Body of pancreas (tissue), 4 donors: ENCODE measurements at regions not wholly inside any gene's neighbourhood (a gene's known extent, or its start where the extent isn't known, plus 50 kb on each side); places are given as distances from the start of the nearest gene placed in this dataset.
"Not testable (repeated sequence)": the region's sequence is repeated elsewhere in the genome, so short reads cannot be mapped to it uniquely, and the experiment has no call there.

Experiments
- ATAC-seq: fragments of 150-250 bp; one replicate; pipeline ENCODE4 v1.9.1; 2016
- DNase-seq, 4 donors: peaks; one replicate each; pipeline ENCODE4 v3.0.0-alpha.2; 2019
- H3K27ac ChIP-seq, 4 donors: fragments of 200-600 bp; sonication (generic); 1 replicate in 3 of 4; 2 replicates in 1 of 4; pipeline versions ENCODE4 v1.5.1 to v1.6.1; 2016 to 2019; ENCODE audit warnings: mild to moderate bottlenecking in 1 of 4, mixed read lengths in 1 of 4, moderate library complexity in 1 of 4
- H3K27me3 ChIP-seq, 2 donors: fragments of 200-600 bp; sonication (generic); one replicate each; pipeline ENCODE4 v1.6.0; 2016; ENCODE audit warnings: mild to moderate bottlenecking in 1 of 2
- H3K36me3 ChIP-seq, 2 donors: fragments of 200-600 bp; sonication (generic); replicated peaks in 1 of 2; 2 replicates each; pipeline ENCODE4 v1.5.1; 2016; ENCODE audit warnings: low read depth in 2 of 2; ENCODE audit not compliant: insufficient read depth in 1 of 2
- H3K4me1 ChIP-seq: fragments of 200-600 bp; sonication (generic); one replicate; pipeline ENCODE4 v1.6.0; 2016
- H3K4me3 ChIP-seq, 2 donors: fragments of 200-600 bp; sonication (generic); 1 replicate in 1 of 2; 2 replicates in 1 of 2; pipeline ENCODE4 v1.5.1; 2016 to 2019
- H3K9me3 ChIP-seq, 3 donors: fragments of 200-600 bp; sonication (generic); 1 replicate in 2 of 3; 2 replicates in 1 of 3; pipeline ENCODE4 v1.5.1; 2016
- CTCF ChIP-seq, 7 experiments: fragments of 450-650 bp in 4 of 7; fragments of 200-600 bp in 3 of 7; sonication (generic) in 3 of 7; IDR thresholded peaks; one replicate each; pipeline ENCODE4 v1.5.1; 2016 to 2019; ENCODE audit warnings: antibody characterized with exemption in 7 of 7
- POLR2A ChIP-seq, 3 donors: fragments of 450-650 bp; IDR thresholded peaks; one replicate each; pipeline ENCODE4 v1.6.1; 2016; ENCODE audit warnings: antibody characterized with exemption in 3 of 3, mild to moderate bottlenecking in 2 of 3
- WGBS, 2 donors: methylation state at CpG; one replicate each; pipeline ENCODE4 v1.1.5; 2017; 5-methylcytosine and 5-hydroxymethylcytosine counted together
- intact Hi-C: fragments of 100-400 bp; cut with DNase I; formaldehyde crosslinking; loops from one replicate; pipeline ENCODE4 v1.15.1; 2023

GRCh38 chrX:40230646-40231045, 132.9 kb upstream of the BCOR start:
- ATAC-seq, result no peak
- H3K9me3 ChIP-seq, result no peaks in the 10 kb centered on the region
- H3K4me3 ChIP-seq, result no peak overlapping the region
- 100% methylated on average over 1 to 2 of the region's 2 CpGs for WGBS, 2 donors
- intact Hi-C loops, result no loop called here
- H3K27ac ChIP-seq, result no peak overlapping the region
- DNase-seq, result no peak
- H3K4me1 ChIP-seq, result no peaks in the 10 kb centered on the region
- TF ChIP-seq CTCF (IDR thresholded peaks at IDR 0.05) (no peak), POLR2A (IDR thresholded peaks at IDR 0.05) (no peak)
- no peaks in the 10 kb centered on the region for H3K36me3 ChIP-seq
- no peaks in the 10 kb centered on the region for H3K27me3 ChIP-seq

- ATAC-seq, result no peak
- H3K4me1 ChIP-seq, result no peaks in the 10 kb centered on the region
These were observed 129.4 kb upstream of the BCOR start for GRCh38 chrX:40227125-40227524.

GRCh38 chrX:40224658-40225057, 126.9 kb upstream of the BCOR start:
- DNase-seq (no peak), ATAC-seq (no peak)

More at GRCh38 chrX:40227125-40227524, 129.4 kb upstream of the BCOR start:
- no peak for DNase-seq
- no peaks in the 10 kb centered on the region for H3K9me3 ChIP-seq
- H3K27ac ChIP-seq, result no peak overlapping the region
- WGBS, 2 donors, result 61 to 64% methylated on average over 2 of the region's 5 CpGs
- H3K27me3 ChIP-seq, result no peaks in the 10 kb centered on the region
- TF ChIP-seq CTCF (IDR thresholded peaks at IDR 0.05), result no peak
- no peak for TF ChIP-seq POLR2A (IDR thresholded peaks at IDR 0.05)
- H3K4me3 ChIP-seq, result no peak overlapping the region
- intact Hi-C loops, result no loop called here
- no peaks in the 10 kb centered on the region for H3K36me3 ChIP-seq

GRCh38 chrX:40222612-40223011, 124.9 kb upstream of the BCOR start:
- DNase-seq, H3K27ac ChIP-seq, H3K27me3 ChIP-seq, H3K36me3 ChIP-seq, H3K4me3 ChIP-seq, ATAC-seq, H3K4me1 ChIP-seq, H3K9me3 ChIP-seq, intact Hi-C loops: not testable (repeated sequence)

More at GRCh38 chrX:40224658-40225057, 126.9 kb upstream of the BCOR start:
- intact Hi-C loops, result no loop called here
- no peaks in the 10 kb centered on the region for H3K36me3 ChIP-seq
- no peaks in the 10 kb centered on the region for H3K27me3 ChIP-seq
- H3K4me1 ChIP-seq, result no peaks in the 10 kb centered on the region
- WGBS, 2 donors, result 69 to 75% methylated on average over 2 of the region's 2 CpGs
- no peak for TF ChIP-seq POLR2A (IDR thresholded peaks at IDR 0.05)
- no peak for TF ChIP-seq CTCF (IDR thresholded peaks at IDR 0.05)
- no peaks in the 10 kb centered on the region for H3K9me3 ChIP-seq
- no peak overlapping the region for H3K27ac ChIP-seq
- no peak overlapping the region for H3K4me3 ChIP-seq

- Histone ChIP-seq H3K36me3 (no peaks in the 10 kb centered on the region), H3K9me3 (no peaks in the 10 kb centered on the region), H3K27me3 (no peaks in the 10 kb centered on the region), H3K4me3 (no peak overlapping the region), H3K4me1 (no peaks in the 10 kb centered on the region), H3K27ac (no peak overlapping the region)
- DNase-seq, result no peak
- ATAC-seq, result no peak
- TF ChIP-seq POLR2A (IDR thresholded peaks at IDR 0.05) (no peak), CTCF (IDR thresholded peaks at IDR 0.05) (no peak)
- 72 to 84% methylated on average over 1 to 3 of the region's 3 CpGs for WGBS, 2 donors
- intact Hi-C loops, result no loop called here
These were observed 115.3 kb upstream of the BCOR start for GRCh38 chrX:40213092-40213491.
